CD8-positive, alpha-beta memory T cell (primary cell): ENCODE measurements at regions not wholly inside any gene's neighbourhood (a gene's known extent, or its start where the extent isn't known, plus 50 kb on each side); places are given as distances from the start of the nearest gene placed in this dataset.
A peak's percentile ranks its signal among the peaks of the same experiment; 100 is the strongest.

Experiments
- CTCF ChIA-PET: fragments of 350-600 bp; sonication (Branson Sonifier 250); formaldehyde crosslinking; loops from one replicate; lab custom pipeline; 2021; ENCODE audit warnings: antibody characterized with exemption; lab: Charles Lee
- POLR2A ChIA-PET: fragments of 350-600 bp; sonication (Branson Sonifier 250); formaldehyde crosslinking; loops from one replicate; lab custom pipeline; 2021; ENCODE audit warnings: antibody characterized with exemption; lab: Charles Lee
- DNase-seq, 5 donors: peaks; one replicate each; pipeline versions ENCODE4 v3.0.0 to v3.0.0-alpha.2; 2020 to 2022; ENCODE audit warnings: mixed read lengths in 1 of 5
- H3K27ac ChIP-seq: one replicate; pipeline ENCODE4 v1.7.0; 2013; ENCODE audit warnings: low read depth, mild to moderate bottlenecking, low read length, moderate library complexity
- H3K27me3 ChIP-seq: 2 replicates; pipeline ENCODE4 v1.7.0; 2013; ENCODE audit warnings: low read length, mild to moderate bottlenecking; ENCODE audit not compliant: insufficient read depth, poor library complexity, severe bottlenecking
- H3K36me3 ChIP-seq: 2 replicates; pipeline ENCODE4 v1.7.0; 2013; ENCODE audit warnings: mild to moderate bottlenecking, low read length, moderate library complexity; ENCODE audit not compliant: insufficient read depth
- H3K4me1 ChIP-seq: 2 replicates; pipeline ENCODE4 v1.7.0; 2013; ENCODE audit warnings: mild to moderate bottlenecking, low read length, moderate library complexity; ENCODE audit not compliant: insufficient read depth
- H3K4me3 ChIP-seq: 2 replicates; pipeline ENCODE4 v1.7.0; 2013; ENCODE audit warnings: mild to moderate bottlenecking, low read length
- H3K9me3 ChIP-seq: 2 replicates; pipeline ENCODE4 v1.7.0; 2013; ENCODE audit warnings: mild to moderate bottlenecking, low read length
- H3K27ac Mint-ChIP-seq, 8 donors: one replicate each; pipeline ENCODE4 v1.8.0; 2020 to 2021; ENCODE audit warnings: mixed read lengths in 8 of 8, mild to moderate bottlenecking in 6 of 8, inconsistent platforms in 3 of 8, moderate library complexity in 3 of 8
- H3K27me3 Mint-ChIP-seq, 2 donors: one replicate each; pipeline ENCODE4 v1.8.0; 2020 to 2021; ENCODE audit warnings: mixed read lengths in 2 of 2, mild to moderate bottlenecking in 1 of 2, moderate library complexity in 1 of 2
- H3K36me3 Mint-ChIP-seq, 3 donors: one replicate each; pipeline ENCODE4 v1.8.0; 2020 to 2021; ENCODE audit warnings: mixed read lengths in 3 of 3, inconsistent platforms in 1 of 3, mild to moderate bottlenecking in 1 of 3
- H3K4me1 Mint-ChIP-seq, 3 donors: one replicate each; pipeline ENCODE4 v1.8.0; 2020 to 2021; ENCODE audit warnings: mixed read lengths in 3 of 3, inconsistent platforms in 1 of 3, mild to moderate bottlenecking in 1 of 3
- H3K4me3 Mint-ChIP-seq, 7 donors: one replicate each; pipeline ENCODE4 v1.8.0; 2020 to 2021; ENCODE audit warnings: mixed read lengths in 7 of 7, mild to moderate bottlenecking in 6 of 7, moderate library complexity in 4 of 7, inconsistent platforms in 2 of 7
- H3K9me3 Mint-ChIP-seq, 5 donors: one replicate each; pipeline ENCODE4 v1.8.0; 2020 to 2022; ENCODE audit warnings: mixed read lengths in 5 of 5, mild to moderate bottlenecking in 3 of 5, moderate library complexity in 2 of 5, inconsistent platforms in 1 of 5

GRCh38 chr5:6111131-6111530 is 267.2 kb downstream of the MED10 start:
- H3K4me3 Mint-ChIP-seq, result no peak overlapping the region
- H3K9me3 Mint-ChIP-seq, result no peaks in the 10 kb centered on the region
- no peaks in the 10 kb centered on the region for H3K36me3 Mint-ChIP-seq
- Histone ChIP-seq H3K4me3 (no peak overlapping the region), H3K27ac (no peak overlapping the region), H3K4me1 (no peaks in the 10 kb centered on the region), H3K36me3 (no peaks in the 10 kb centered on the region), H3K27me3 (no peaks in the 10 kb centered on the region), H3K9me3 (no peaks in the 10 kb centered on the region)
- H3K27me3 Mint-ChIP-seq, result peaks cover 0 to 3% of the 10 kb centered on the region in 2 donors
- CTCF ChIA-PET, result no interaction called here
- no peak overlapping the region for H3K27ac Mint-ChIP-seq
- no peaks in the 10 kb centered on the region for H3K4me1 Mint-ChIP-seq
- DNase-seq, result no peak
- POLR2A ChIA-PET, result no interaction called here

- Mint-ChIP-seq H3K27me3 (peaks cover 0 to 3% of the 10 kb centered on the region in 2 donors), H3K27ac (no peak overlapping the region), H3K4me3 (no peak overlapping the region), H3K4me1 (no peaks in the 10 kb centered on the region), H3K36me3 (no peaks in the 10 kb centered on the region), H3K9me3 (no peaks in the 10 kb centered on the region)
- Histone ChIP-seq H3K4me3 (no peak overlapping the region), H3K27ac (no peak overlapping the region), H3K27me3 (no peaks in the 10 kb centered on the region), H3K36me3 (no peaks in the 10 kb centered on the region), H3K9me3 (no peaks in the 10 kb centered on the region), H3K4me1 (no peaks in the 10 kb centered on the region)
- ChIA-PET POLR2A (no interaction called here), CTCF (no interaction called here)
- no peak for DNase-seq
Measured at GRCh38 chr5:6110441-6111005, 267.8 kb downstream of the MED10 start.

GRCh38 chr5:6108981-6109825 is 269.1 kb downstream of the MED10 start:
- Mint-ChIP-seq H3K4me1 (no peaks in the 10 kb centered on the region), H3K27me3 (peaks cover 0 to 3% of the 10 kb centered on the region in 2 donors), H3K4me3 (no peak overlapping the region), H3K9me3 (no peaks in the 10 kb centered on the region), H3K27ac (no peak overlapping the region), H3K36me3 (no peaks in the 10 kb centered on the region)
- H3K27me3 ChIP-seq, result no peaks in the 10 kb centered on the region
- no peak overlapping the region for H3K27ac ChIP-seq
- no peak for DNase-seq
- no peaks in the 10 kb centered on the region for H3K36me3 ChIP-seq
- no peak overlapping the region for H3K4me3 ChIP-seq
- no peaks in the 10 kb centered on the region for H3K9me3 ChIP-seq
- CTCF ChIA-PET, result no interaction called here
- no peaks in the 10 kb centered on the region for H3K4me1 ChIP-seq
- POLR2A ChIA-PET, result no interaction called here

GRCh38 chr5:6108540-6108848 is 269.9 kb downstream of the MED10 start:
- Histone ChIP-seq H3K36me3 (no peaks in the 10 kb centered on the region), H3K4me3 (no peak overlapping the region), H3K27me3 (no peaks in the 10 kb centered on the region), H3K27ac (no peak overlapping the region), H3K4me1 (no peaks in the 10 kb centered on the region), H3K9me3 (no peaks in the 10 kb centered on the region)
- Mint-ChIP-seq H3K27ac (no peak overlapping the region), H3K36me3 (no peaks in the 10 kb centered on the region), H3K9me3 (no peaks in the 10 kb centered on the region), H3K4me3 (no peak overlapping the region), H3K27me3 (peaks cover 0 to 3% of the 10 kb centered on the region in 2 donors), H3K4me1 (no peaks in the 10 kb centered on the region)
- ChIA-PET CTCF (no interaction called here), POLR2A (no interaction called here)
- no peak for DNase-seq

GRCh38 chr5:6107675-6108539 is 270.4 kb downstream of the MED10 start:
- peak overlapping the region in 1 of 7 donors; percentile 74 for H3K4me3 Mint-ChIP-seq
- Histone ChIP-seq H3K27ac (no peak overlapping the region), H3K4me1 (no peaks in the 10 kb centered on the region), H3K9me3 (no peaks in the 10 kb centered on the region), H3K36me3 (no peaks in the 10 kb centered on the region), H3K4me3 (no peak overlapping the region), H3K27me3 (no peaks in the 10 kb centered on the region)
- CTCF ChIA-PET, result no interaction called here
- DNase-seq, result no peak
- H3K4me1 Mint-ChIP-seq, result no peaks in the 10 kb centered on the region
- no peaks in the 10 kb centered on the region for H3K9me3 Mint-ChIP-seq
- H3K27me3 Mint-ChIP-seq, result peaks cover 0 to 3% of the 10 kb centered on the region in 2 donors
- POLR2A ChIA-PET, result no interaction called here
- H3K36me3 Mint-ChIP-seq, result no peaks in the 10 kb centered on the region
- no peak overlapping the region for H3K27ac Mint-ChIP-seq

GRCh38 chr5:6106756-6107155 is 271.6 kb downstream of the MED10 start:
- no peak overlapping the region for H3K27ac Mint-ChIP-seq
- H3K9me3 ChIP-seq, result no peaks in the 10 kb centered on the region
- no peaks in the 10 kb centered on the region for H3K36me3 Mint-ChIP-seq
- H3K27me3 Mint-ChIP-seq, result peaks cover 0 to 3% of the 10 kb centered on the region in 2 donors
- POLR2A ChIA-PET, result no interaction called here
- CTCF ChIA-PET, result no interaction called here
- H3K9me3 Mint-ChIP-seq, result no peaks in the 10 kb centered on the region
- no peaks in the 10 kb centered on the region for H3K36me3 ChIP-seq
- no peak overlapping the region for H3K4me3 ChIP-seq
- H3K27me3 ChIP-seq, result no peaks in the 10 kb centered on the region
- H3K4me1 Mint-ChIP-seq, result no peaks in the 10 kb centered on the region
- no peak for DNase-seq
- H3K27ac ChIP-seq, result no peak overlapping the region
- no peaks in the 10 kb centered on the region for H3K4me1 ChIP-seq
- H3K4me3 Mint-ChIP-seq, result no peak overlapping the region

GRCh38 chr5:6105320-6105719 is 273.0 kb downstream of the MED10 start:
- Mint-ChIP-seq H3K9me3 (no peaks in the 10 kb centered on the region), H3K4me3 (no peak overlapping the region), H3K27me3 (peaks cover 0 to 3% of the 10 kb centered on the region in 2 donors), H3K36me3 (no peaks in the 10 kb centered on the region), H3K27ac (no peak overlapping the region), H3K4me1 (no peaks in the 10 kb centered on the region)
- no peak overlapping the region for H3K4me3 ChIP-seq
- CTCF ChIA-PET, result no interaction called here
- H3K4me1 ChIP-seq, result no peaks in the 10 kb centered on the region
- H3K27ac ChIP-seq, result no peak overlapping the region
- no peak for DNase-seq
- POLR2A ChIA-PET, result no interaction called here
- no peaks in the 10 kb centered on the region for H3K27me3 ChIP-seq
- no peaks in the 10 kb centered on the region for H3K9me3 ChIP-seq
- no peaks in the 10 kb centered on the region for H3K36me3 ChIP-seq

- Histone ChIP-seq H3K36me3 (no peaks in the 10 kb centered on the region), H3K27ac (no peak overlapping the region), H3K9me3 (no peaks in the 10 kb centered on the region), H3K27me3 (no peaks in the 10 kb centered on the region), H3K4me3 (no peak overlapping the region), H3K4me1 (no peaks in the 10 kb centered on the region)
- Mint-ChIP-seq H3K27ac (no peak overlapping the region), H3K4me3 (no peak overlapping the region), H3K9me3 (peaks cover 0 to 2% (median 0%) of the 10 kb centered on the region in 5 donors), H3K27me3 (no peaks in the 10 kb centered on the region), H3K4me1 (no peaks in the 10 kb centered on the region), H3K36me3 (no peaks in the 10 kb centered on the region)
- DNase-seq, result no peak
- ChIA-PET POLR2A (no interaction called here), CTCF (no interaction called here)
Measured at GRCh38 chr5:6096101-6096500, 282.2 kb downstream of the MED10 start.
